ENCODE measurements at regions not wholly inside any gene's neighbourhood (a gene's known extent, or its start where the extent isn't known, plus 50 kb on each side); places are given as distances from the start of the nearest gene placed in this dataset.

- no peak for TF ChIP-seq ELF4 (IDR thresholded peaks at IDR 0.05)
- TF ChIP-seq SP1 (IDR thresholded peaks at IDR 0.05), result no peak
- TF ChIP-seq ARNT (IDR thresholded peaks at IDR 0.05), result no peak
- TF ChIP-seq SUZ12 (IDR thresholded peaks at IDR 0.05), result no peak
- TF ChIP-seq HDGF (IDR thresholded peaks at IDR 0.05; ENCODE audit: borderline replicate concordance), result no peak
Measured at GRCh38 chr21:28317177-28317950, 675.3 kb downstream of the LTN1 start.

Measured in HEK293T (cell line).